Heart right ventricle (tissue), 16 donors: ENCODE measurements at regions not wholly inside any gene's neighbourhood (a gene's known extent, or its start where the extent isn't known, plus 50 kb on each side); places are given as distances from the start of the nearest gene placed in this dataset.

Experiments
- ATAC-seq, 8 donors: fragments of 200-7000 bp; cut with Tn5 transposase; one replicate each; pipeline ENCODE4 v1.9.1; 2020; ENCODE audit warnings: mild to moderate bottlenecking in 8 of 8, moderate library complexity in 8 of 8, moderate number of reproducible peaks in 1 of 8
- DNase-seq, 2 donors: peaks; one replicate each; pipeline ENCODE4 v3.0.0-alpha.2; 2020
- H3K27ac ChIP-seq, 10 donors: fragments of 200-600 bp; sonication (generic) in 2 of 10; one replicate each; pipeline versions ENCODE4 v1.5.0 to v1.8.0; 2020 to 2022; ENCODE audit warnings: mild to moderate bottlenecking in 3 of 10
- H3K27me3 ChIP-seq, 7 donors: fragments of 200-600 bp; one replicate each; pipeline ENCODE4 v1.8.0; 2021 to 2022; ENCODE audit warnings: mild to moderate bottlenecking in 2 of 7
- H3K36me3 ChIP-seq, 9 donors: fragments of 200-600 bp; sonication (generic) in 1 of 9; one replicate each; pipeline versions ENCODE4 v1.5.0 to v1.8.0; 2020 to 2022; ENCODE audit warnings: mild to moderate bottlenecking in 2 of 9
- H3K4me1 ChIP-seq, 9 donors: fragments of 200-600 bp; sonication (generic) in 1 of 9; one replicate each; pipeline versions ENCODE4 v1.5.0 to v1.8.0; 2020 to 2022; ENCODE audit warnings: mild to moderate bottlenecking in 4 of 9
- H3K4me3 ChIP-seq, 10 donors: fragments of 200-600 bp; sonication (generic) in 2 of 10; one replicate each; pipeline versions ENCODE4 v1.5.0 to v1.8.0; 2020 to 2022; ENCODE audit warnings: mild to moderate bottlenecking in 7 of 10, moderate library complexity in 2 of 10
- H3K9me3 ChIP-seq, 11 donors: fragments of 200-600 bp in 10 of 11; sonication (generic) in 2 of 11; one replicate each; pipeline versions ENCODE4 v1.5.0 to v1.8.0; 2013 to 2022; ENCODE audit warnings: mild to moderate bottlenecking in 2 of 11, control low read depth in 1 of 11, moderate library complexity in 1 of 11
- CTCF ChIP-seq, 9 donors: fragments of 200-600 bp; sonication (generic) in 2 of 9; IDR thresholded peaks; one replicate each; pipeline versions ENCODE4 v1.5.0 to v1.8.0; 2021 to 2022; ENCODE audit warnings: antibody characterized with exemption in 9 of 9, mild to moderate bottlenecking in 5 of 9, moderate library complexity in 1 of 9
- WGBS, 2 donors: extraction: QIAGEN DNeasy Blood & Tissue Kit; methylation state at CpG; one replicate each; pipeline ENCODE4 v1.1.7; 2013; ENCODE audit warnings: inconsistent platforms in 1 of 2; 5-methylcytosine and 5-hydroxymethylcytosine counted together
- intact Hi-C, 10 donors: fragments of 100-400 bp; cut with DNase I; formaldehyde crosslinking; loops; one replicate each; pipeline versions ENCODE4 v1.11.1 to v1.14.2; 2022
- donor health status: Arrhythmogenic right ventricular cardiomyopathy.
- donor health status: ischemic (EF 13 %, LVEDD 7.1; RV severe dilation, severe dysfunction).
- donor health status: healthy with polysubstance abuse.
- donor health status: DM: no; HTN: yes; CAD: no.
- donor health status: DM: no; HTN: no; CAD: no.
- donor health status: ischemic (EF 25% LVEDD 6.9; RV normal size, moderate dysfunction).
- donor health status: ischemic (EF 25% LVEDD 5.7; RV mildly dilated, moderate dysfunction).
- donor health status: healthy.
- donor health status: DM: yes; HTN: yes; CAD: no.
- donor health status: Ischemic cardiomyopathy.
- donor health status: ischemic (EF 35%, LVEDD 5.7; RV mildly dilated, moderate dysfunction).
- donor health status: nonischemic (EF 11% LVEDD 7.7; RV severe dilation, severe dysfunction).
- donor health status: DM: yes; HTN: yes; CAD: no.
- donor health status: PGD.
- donor health status: ischemic (EF 29% LVEDD 5.4; RV normal size, mild dysfunction).
- donor health status: nonischemic (EF 23%, LVEDD 6.1; RV moderate dilation, normal function).

- WGBS, 2 donors = 69 to 83% methylated on average over 1 of the region's 1 CpG
- no peaks in the 10 kb centered on the region for H3K36me3 ChIP-seq
- peaks cover 0 to 12% (median 0%) of the 10 kb centered on the region in 9 donors for H3K4me1 ChIP-seq
- DNase-seq = no peak
- no peak overlapping the region for H3K4me3 ChIP-seq
- H3K9me3 ChIP-seq = no peaks in the 10 kb centered on the region
- no peaks in the 10 kb centered on the region for H3K27me3 ChIP-seq
- ATAC-seq = no peak
- H3K27ac ChIP-seq = no peak overlapping the region
- intact Hi-C loops = no loop called here
- no peak for TF ChIP-seq CTCF (IDR thresholded peaks at IDR 0.05)
These were observed 138.5 kb upstream of the AGR3 start for GRCh38 chr7:17020250-17020649.

- Histone ChIP-seq H3K27ac (peak overlapping the region in 1 of 10 donors; percentile 2), H3K9me3 (no peaks in the 10 kb centered on the region), H3K4me1 (peaks cover 0 to 11% (median 0%) of the 10 kb centered on the region in 9 donors), H3K4me3 (no peak overlapping the region), H3K27me3 (no peaks in the 10 kb centered on the region), H3K36me3 (no peaks in the 10 kb centered on the region)
- no peak for TF ChIP-seq CTCF (IDR thresholded peaks at IDR 0.05)
- ATAC-seq = no peak
- 72 to 88% methylated on average over 3 of the region's 3 CpGs for WGBS, 2 donors
- intact Hi-C loops = no loop called here
- DNase-seq = no peak
These were observed 139.4 kb upstream of the AGR3 start for GRCh38 chr7:17021205-17021604.

- WGBS, 2 donors = 95 to 99% methylated on average over 3 of the region's 3 CpGs
- Histone ChIP-seq H3K4me1 (peaks cover 0 to 10% (median 0%) of the 10 kb centered on the region in 9 donors), H3K9me3 (peaks cover 0 to 5% (median 0%) of the 10 kb centered on the region in 11 donors), H3K4me3 (no peak overlapping the region), H3K27ac (no peak overlapping the region), H3K36me3 (no peaks in the 10 kb centered on the region), H3K27me3 (no peaks in the 10 kb centered on the region)
- TF ChIP-seq CTCF (IDR thresholded peaks at IDR 0.05) = no peak
- ATAC-seq (no peak), DNase-seq (no peak)
- intact Hi-C loops = no loop called here
These were observed 141.1 kb upstream of the AGR3 start for GRCh38 chr7:17022920-17023319.

- Histone ChIP-seq H3K4me1 (peaks cover 0 to 41% (median 0%) of the 10 kb centered on the region in 9 donors), H3K27me3 (no peaks in the 10 kb centered on the region), H3K36me3 (no peaks in the 10 kb centered on the region), H3K4me3 (no peak overlapping the region), H3K9me3 (peaks cover 0 to 12% (median 0%) of the 10 kb centered on the region in 11 donors), H3K27ac (no peak overlapping the region)
- DNase-seq = no peak
- ATAC-seq = no peak
- intact Hi-C loops = no loop called here
- 89 to 91% methylated on average over 3 of the region's 3 CpGs for WGBS, 2 donors
- no peak for TF ChIP-seq CTCF (IDR thresholded peaks at IDR 0.05)
These were observed 144.5 kb upstream of the AGR3 start for GRCh38 chr7:17026269-17026668.
